ENCODE measurements at regions not wholly inside any gene's neighbourhood (a gene's known extent, or its start where the extent isn't known, plus 50 kb on each side); places are given as distances from the start of the nearest gene placed in this dataset.

GRCh38 chr11:95308512-95309035 is 77.6 kb upstream of the SESN3 start:
- Mint-ChIP-seq H3K36me3 (no peaks in the 10 kb centered on the region), H3K4me1 (peaks cover 23% of the 10 kb centered on the region), H3K27me3 (no peaks in the 10 kb centered on the region), H3K27ac (peak overlapping the region; percentile 32), H3K4me3 (no peak overlapping the region), H3K9me3 (peaks cover 1% of the 10 kb centered on the region)
- no peak for DNase-seq (ENCODE audit: low spot score in 2 of 2)
- ATAC-seq (ENCODE audit: low read depth): no peak

GRCh38 chr11:95307286-95307685 is 76.3 kb upstream of the SESN3 start:
- peak; percentile 87 for ATAC-seq (ENCODE audit: low read depth)
- no peaks in the 10 kb centered on the region for H3K27me3 Mint-ChIP-seq
- no peak for DNase-seq (ENCODE audit: low spot score in 2 of 2)
- peak overlapping the region; percentile 62 for H3K27ac Mint-ChIP-seq
- H3K4me3 Mint-ChIP-seq: peak overlapping the region; percentile 24
- H3K36me3 Mint-ChIP-seq: no peaks in the 10 kb centered on the region
- peaks cover 1% of the 10 kb centered on the region for H3K9me3 Mint-ChIP-seq
- peaks cover 26% of the 10 kb centered on the region for H3K4me1 Mint-ChIP-seq

- H3K4me3 Mint-ChIP-seq: no peak overlapping the region
- no peak for DNase-seq (ENCODE audit: low spot score in 2 of 2)
- H3K27ac Mint-ChIP-seq: peak overlapping the region; percentile 62
- peaks cover 1% of the 10 kb centered on the region for H3K9me3 Mint-ChIP-seq
- peak; percentile 41 for ATAC-seq (ENCODE audit: low read depth)
- no peaks in the 10 kb centered on the region for H3K27me3 Mint-ChIP-seq
- H3K36me3 Mint-ChIP-seq: no peaks in the 10 kb centered on the region
- H3K4me1 Mint-ChIP-seq: peaks cover 26% of the 10 kb centered on the region
These were observed 75.8 kb upstream of the SESN3 start for GRCh38 chr11:95306801-95307200.

GRCh38 chr11:95306123-95306522 is 75.1 kb upstream of the SESN3 start:
- H3K27ac Mint-ChIP-seq: peak overlapping the region; percentile 22
- no peaks in the 10 kb centered on the region for H3K27me3 Mint-ChIP-seq
- peaks cover 1% of the 10 kb centered on the region for H3K9me3 Mint-ChIP-seq
- ATAC-seq (ENCODE audit: low read depth) (no peak), DNase-seq (ENCODE audit: low spot score in 2 of 2) (no peak)
- peaks cover 26% of the 10 kb centered on the region for H3K4me1 Mint-ChIP-seq
- H3K36me3 Mint-ChIP-seq: no peaks in the 10 kb centered on the region
- no peak overlapping the region for H3K4me3 Mint-ChIP-seq

- Mint-ChIP-seq H3K27ac (peak overlapping the region; percentile 22), H3K36me3 (no peaks in the 10 kb centered on the region), H3K4me1 (peaks cover 27% of the 10 kb centered on the region), H3K27me3 (no peaks in the 10 kb centered on the region), H3K4me3 (no peak overlapping the region), H3K9me3 (peaks cover 1% of the 10 kb centered on the region)
- ATAC-seq (ENCODE audit: low read depth) (no peak), DNase-seq (ENCODE audit: low spot score in 2 of 2) (no peak)
These were observed 74.7 kb upstream of the SESN3 start for GRCh38 chr11:95305705-95306104.

- Mint-ChIP-seq H3K27ac (no peak overlapping the region), H3K9me3 (no peaks in the 10 kb centered on the region), H3K4me3 (no peak overlapping the region), H3K27me3 (no peaks in the 10 kb centered on the region), H3K36me3 (no peaks in the 10 kb centered on the region), H3K4me1 (peaks cover 22% of the 10 kb centered on the region)
- no peak for DNase-seq (ENCODE audit: low spot score in 2 of 2)
- ATAC-seq (ENCODE audit: low read depth): no peak
These were observed 73.8 kb upstream of the SESN3 start for GRCh38 chr11:95304777-95305176.

GRCh38 chr11:95302211-95302610 is 71.2 kb upstream of the SESN3 start:
- H3K27me3 Mint-ChIP-seq: no peaks in the 10 kb centered on the region
- ATAC-seq (ENCODE audit: low read depth) (no peak), DNase-seq (ENCODE audit: low spot score in 2 of 2) (no peak)
- no peak overlapping the region for H3K4me3 Mint-ChIP-seq
- no peaks in the 10 kb centered on the region for H3K36me3 Mint-ChIP-seq
- H3K4me1 Mint-ChIP-seq: peaks cover 23% of the 10 kb centered on the region
- H3K9me3 Mint-ChIP-seq: no peaks in the 10 kb centered on the region
- H3K27ac Mint-ChIP-seq: no peak overlapping the region

- DNase-seq (ENCODE audit: low spot score in 2 of 2): no peak
These were observed 70.5 kb upstream of the SESN3 start for GRCh38 chr11:95301474-95301873.

GRCh38 chr11:95299078-95299679 is 68.2 kb upstream of the SESN3 start:
- H3K9me3 Mint-ChIP-seq: no peaks in the 10 kb centered on the region
- H3K4me1 Mint-ChIP-seq: peaks cover 39% of the 10 kb centered on the region
- H3K36me3 Mint-ChIP-seq: no peaks in the 10 kb centered on the region
- ATAC-seq (ENCODE audit: low read depth): no peak
- no peaks in the 10 kb centered on the region for H3K27me3 Mint-ChIP-seq
- no peak for DNase-seq (ENCODE audit: low spot score in 2 of 2)
- H3K27ac Mint-ChIP-seq: no peak overlapping the region
- H3K4me3 Mint-ChIP-seq: no peak overlapping the region

More at GRCh38 chr11:95301474-95301873, 70.5 kb upstream of the SESN3 start:
- Mint-ChIP-seq H3K4me3 (no peak overlapping the region), H3K4me1 (peaks cover 25% of the 10 kb centered on the region), H3K36me3 (no peaks in the 10 kb centered on the region), H3K27ac (no peak overlapping the region), H3K27me3 (no peaks in the 10 kb centered on the region), H3K9me3 (no peaks in the 10 kb centered on the region)
- no peak for ATAC-seq (ENCODE audit: low read depth)

- H3K27me3 Mint-ChIP-seq: no peaks in the 10 kb centered on the region
- peak overlapping the region; percentile 39 for H3K27ac Mint-ChIP-seq
- DNase-seq (ENCODE audit: low spot score in 2 of 2) (no peak), ATAC-seq (ENCODE audit: low read depth) (no peak)
- no peak overlapping the region for H3K4me3 Mint-ChIP-seq
- H3K9me3 Mint-ChIP-seq: no peaks in the 10 kb centered on the region
- H3K36me3 Mint-ChIP-seq: no peaks in the 10 kb centered on the region
- H3K4me1 Mint-ChIP-seq: peaks cover 37% of the 10 kb centered on the region
These were observed 66.9 kb upstream of the SESN3 start for GRCh38 chr11:95297680-95298452.

GRCh38 chr11:95296621-95297025 is 65.6 kb upstream of the SESN3 start:
- Mint-ChIP-seq H3K4me1 (peaks cover 37% of the 10 kb centered on the region), H3K9me3 (no peaks in the 10 kb centered on the region), H3K27me3 (no peaks in the 10 kb centered on the region), H3K27ac (peak overlapping the region; percentile 39), H3K36me3 (no peaks in the 10 kb centered on the region), H3K4me3 (peak overlapping the region; percentile 52)
- DNase-seq (ENCODE audit: low spot score in 2 of 2) (peak; percentile 35 to 48), ATAC-seq (ENCODE audit: low read depth) (peak; percentile 96)

GRCh38 chr11:95296165-95296564 is 65.2 kb upstream of the SESN3 start:
- H3K4me3 Mint-ChIP-seq: peak overlapping the region; percentile 37
- H3K9me3 Mint-ChIP-seq: no peaks in the 10 kb centered on the region
- no peaks in the 10 kb centered on the region for H3K36me3 Mint-ChIP-seq
- H3K27ac Mint-ChIP-seq: peak overlapping the region; percentile 39
- H3K27me3 Mint-ChIP-seq: no peaks in the 10 kb centered on the region
- DNase-seq (ENCODE audit: low spot score in 2 of 2) (no peak), ATAC-seq (ENCODE audit: low read depth) (peak; percentile 2)
- H3K4me1 Mint-ChIP-seq: peaks cover 37% of the 10 kb centered on the region

GRCh38 chr11:95295382-95296149 is 64.6 kb upstream of the SESN3 start:
- H3K36me3 Mint-ChIP-seq: no peaks in the 10 kb centered on the region
- H3K27me3 Mint-ChIP-seq: no peaks in the 10 kb centered on the region
- H3K4me1 Mint-ChIP-seq: peaks cover 37% of the 10 kb centered on the region
- ATAC-seq (ENCODE audit: low read depth) (no peak), DNase-seq (ENCODE audit: low spot score in 2 of 2) (no peak)
- peak overlapping the region; percentile 39 for H3K27ac Mint-ChIP-seq
- peak overlapping the region; percentile 9 for H3K4me3 Mint-ChIP-seq
- H3K9me3 Mint-ChIP-seq: no peaks in the 10 kb centered on the region

GRCh38 chr11:95294701-95295100 is 63.7 kb upstream of the SESN3 start:
- Mint-ChIP-seq H3K4me1 (peaks cover 37% of the 10 kb centered on the region), H3K4me3 (no peak overlapping the region), H3K36me3 (no peaks in the 10 kb centered on the region), H3K27ac (peak overlapping the region; percentile 39), H3K9me3 (no peaks in the 10 kb centered on the region), H3K27me3 (no peaks in the 10 kb centered on the region)
- no peak for ATAC-seq (ENCODE audit: low read depth)
- no peak for DNase-seq (ENCODE audit: low spot score in 2 of 2)
